ENCODE measurements at regions not wholly inside any gene's neighbourhood (a gene's known extent, or its start where the extent isn't known, plus 50 kb on each side); places are given as distances from the start of the nearest gene placed in this dataset.

- ChIA-PET CTCF (no interaction called here), POLR2A (no interaction called here)
- TF ChIP-seq CTCF (IDR thresholded peaks at IDR 0.05; ENCODE audit: insufficient read depth, low read length, missing control alignments) = no peak
- H3K4me3 ChIP-seq (ENCODE audit: low read depth, low read length) = no peak overlapping the region
- no peak for DNase-seq (ENCODE audit: low read depth, low spot score)
These were observed 167.9 kb upstream of the HNRNPA3 start for GRCh38 chr2:177044671-177045070.

- no peak for DNase-seq (ENCODE audit: low read depth, low spot score)
- ChIA-PET POLR2A (no interaction called here), CTCF (no interaction called here)
- no peak for TF ChIP-seq CTCF (IDR thresholded peaks at IDR 0.05; ENCODE audit: insufficient read depth, low read length, missing control alignments)
- H3K4me3 ChIP-seq (ENCODE audit: low read depth, low read length) = no peak overlapping the region
These were observed 163.6 kb upstream of the HNRNPA3 start for GRCh38 chr2:177048981-177049380.

- no peak for TF ChIP-seq CTCF (IDR thresholded peaks at IDR 0.05; ENCODE audit: insufficient read depth, low read length, missing control alignments)
- ChIA-PET CTCF (no interaction called here), POLR2A (no interaction called here)
- H3K4me3 ChIP-seq (ENCODE audit: low read depth, low read length) = no peak overlapping the region
- no peak for DNase-seq (ENCODE audit: low read depth, low spot score)
These were observed 161.3 kb upstream of the HNRNPA3 start for GRCh38 chr2:177051278-177051677.

- no peak for DNase-seq (ENCODE audit: low read depth, low spot score)
- H3K4me3 ChIP-seq (ENCODE audit: low read depth, low read length) = no peak overlapping the region
- ChIA-PET CTCF (interaction anchor here (1.1 kb wide), 1 partner anchor 12 kb away, joined by 3 read pairs; no protein-coding TSS in a partner anchor), POLR2A (no interaction called here)
- no peak for TF ChIP-seq CTCF (IDR thresholded peaks at IDR 0.05; ENCODE audit: insufficient read depth, low read length, missing control alignments)
These were observed 160.1 kb upstream of the HNRNPA3 start for GRCh38 chr2:177052471-177052870.

- CTCF ChIA-PET = interaction anchor here (1.1 kb wide), 1 partner anchor 11 kb away, joined by 3 read pairs; no protein-coding TSS in a partner anchor
- POLR2A ChIA-PET = no interaction called here
These were observed 159.6 kb upstream of the HNRNPA3 start for GRCh38 chr2:177053038-177053437.

GRCh38 chr2:177053716-177054115 lies 158.9 kb upstream of the HNRNPA3 start:
- CTCF ChIA-PET = interaction anchor here (1.1 kb wide), 1 partner anchor 10 kb away, joined by 3 read pairs; no protein-coding TSS in a partner anchor
- no peak overlapping the region for H3K4me3 ChIP-seq (ENCODE audit: low read depth, low read length)
- POLR2A ChIA-PET = no interaction called here
- DNase-seq (ENCODE audit: low read depth, low spot score) = no peak
- no peak for TF ChIP-seq CTCF (IDR thresholded peaks at IDR 0.05; ENCODE audit: insufficient read depth, low read length, missing control alignments)

More at GRCh38 chr2:177053038-177053437, 159.6 kb upstream of the HNRNPA3 start:
- no peak overlapping the region for H3K4me3 ChIP-seq (ENCODE audit: low read depth, low read length)
- no peak for TF ChIP-seq CTCF (IDR thresholded peaks at IDR 0.05; ENCODE audit: insufficient read depth, low read length, missing control alignments)
- no peak for DNase-seq (ENCODE audit: low read depth, low spot score)

Data from AG04449 (cell line).